GM19467 (cell line): ENCODE measurements at regions not wholly inside any gene's neighbourhood (a gene's known extent, or its start where the extent isn't known, plus 50 kb on each side); places are given as distances from the start of the nearest gene placed in this dataset.
"Not testable (repeated sequence)": the region's sequence is repeated elsewhere in the genome, so short reads cannot be mapped to it uniquely, and the experiment has no call there.

Source experiments
- ATAC-seq: cut with Tn5 transposase; IDR thresholded peaks from one replicate; pipeline ENCODE4 v1.9.1; 2021; ENCODE audit warnings: mild to moderate bottlenecking, moderate library complexity; ENCODE audit not compliant: unreplicated experiment

DNA sequence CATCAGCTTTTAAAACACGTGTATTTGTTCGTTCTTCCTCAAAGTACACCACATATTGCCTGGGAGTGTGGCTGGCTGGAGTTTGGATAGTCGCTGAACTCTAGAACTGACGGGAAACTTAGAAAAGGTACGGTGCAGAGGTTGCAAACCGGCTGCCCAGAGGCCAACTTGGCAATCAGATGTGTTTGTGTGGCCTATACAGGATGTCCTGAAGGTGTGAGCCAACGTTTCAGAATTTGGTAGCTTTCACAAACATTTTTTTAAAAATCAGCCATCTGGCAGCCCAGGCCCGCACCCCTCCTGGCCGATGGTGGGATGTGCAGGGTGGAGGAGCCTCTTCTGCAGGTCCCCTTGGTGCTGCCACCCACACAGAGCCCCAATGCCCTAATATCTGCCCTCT is 73.6 kb upstream of the SLC25A33 start:
- no peak for ATAC-seq

DNA sequence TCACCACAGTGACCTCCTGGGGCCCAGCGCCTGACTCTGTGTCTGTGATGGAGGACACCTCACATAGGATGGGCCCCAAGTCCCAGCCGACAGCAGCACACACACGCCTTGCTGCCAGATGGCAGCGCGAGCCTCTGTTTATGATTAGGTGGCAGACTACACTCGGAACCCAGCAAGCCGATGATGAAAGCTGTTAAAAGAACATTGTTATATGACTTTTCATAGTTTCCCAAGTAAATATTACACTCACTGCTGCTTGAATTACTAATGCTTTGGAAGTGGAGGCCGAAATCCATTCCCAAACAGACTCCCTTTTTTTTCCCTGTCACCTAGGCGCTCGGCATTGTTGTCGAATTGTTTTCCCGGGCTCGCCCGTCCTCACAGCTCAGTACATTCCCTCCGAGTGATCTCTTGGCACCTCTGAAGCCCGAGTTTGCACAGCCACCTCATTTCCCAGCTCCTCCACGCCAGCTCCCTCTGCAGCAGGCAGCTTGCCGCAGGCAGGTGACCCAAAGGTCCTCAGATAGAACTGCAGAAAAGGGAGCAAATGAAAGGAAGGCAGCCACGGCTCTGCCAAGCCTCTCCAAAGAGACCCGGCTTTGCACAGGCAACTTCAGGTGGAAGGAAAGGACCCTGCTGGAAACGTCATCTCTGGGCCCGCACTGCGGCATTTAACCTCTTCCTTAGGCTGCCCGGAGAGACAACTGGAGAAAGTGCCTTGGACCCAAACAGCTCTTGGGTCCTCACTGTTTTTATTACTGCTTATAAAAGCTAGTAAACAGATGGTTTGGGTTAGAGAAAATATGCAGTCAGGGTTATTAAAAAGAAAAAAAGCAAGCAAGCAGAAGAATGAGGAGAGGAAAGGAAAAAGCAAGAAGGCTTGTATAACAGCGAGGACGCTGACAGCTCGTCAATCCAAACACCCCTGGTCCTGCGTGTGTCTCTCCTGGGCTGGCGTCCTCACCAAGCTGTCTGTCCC is 72.2 kb upstream of the SLC25A33 start:
- no peak for ATAC-seq

DNA sequence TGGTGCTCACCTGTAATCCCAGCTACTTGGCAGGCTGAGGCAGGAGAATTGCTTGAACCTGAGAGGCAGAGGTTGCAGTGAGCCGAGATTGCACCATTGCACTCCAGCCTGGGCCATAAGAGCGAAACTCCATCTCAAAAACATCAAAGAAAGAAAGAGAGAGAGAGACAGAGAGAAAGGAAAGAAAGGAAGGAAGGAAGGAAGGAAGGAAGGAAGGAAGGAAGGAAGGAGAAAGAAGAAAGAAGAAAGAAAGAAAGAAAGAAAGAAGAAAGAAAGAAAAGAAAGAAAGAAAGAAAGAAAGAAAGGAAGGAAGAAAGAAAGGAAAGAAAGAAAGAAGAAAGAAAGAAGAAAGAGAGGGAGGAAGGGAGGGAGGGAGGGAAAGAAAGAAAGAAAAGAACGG is 69.4 kb upstream of the SLC25A33 start:
- not testable (repeated sequence) for ATAC-seq

DNA sequence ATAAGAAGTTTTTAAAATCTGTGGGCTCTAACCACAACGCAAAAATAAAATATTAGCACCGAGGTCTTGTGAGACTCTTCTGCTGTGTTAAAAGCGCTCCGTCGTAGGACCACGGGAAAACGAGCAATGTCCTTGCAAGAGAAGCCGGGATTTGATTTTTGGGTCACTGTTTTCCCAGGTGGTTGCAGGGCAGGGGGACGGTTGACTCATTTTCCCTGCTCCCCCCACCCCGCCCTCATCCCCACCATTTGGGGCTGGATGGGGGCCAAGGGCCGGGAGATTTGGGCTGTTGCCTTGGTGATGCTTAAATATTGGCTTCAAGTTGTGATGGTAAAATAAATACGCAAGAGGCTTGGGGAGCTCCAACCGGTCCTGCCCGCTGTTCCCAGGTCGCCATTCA is 67.6 kb upstream of the SLC25A33 start:
- no peak for ATAC-seq

DNA sequence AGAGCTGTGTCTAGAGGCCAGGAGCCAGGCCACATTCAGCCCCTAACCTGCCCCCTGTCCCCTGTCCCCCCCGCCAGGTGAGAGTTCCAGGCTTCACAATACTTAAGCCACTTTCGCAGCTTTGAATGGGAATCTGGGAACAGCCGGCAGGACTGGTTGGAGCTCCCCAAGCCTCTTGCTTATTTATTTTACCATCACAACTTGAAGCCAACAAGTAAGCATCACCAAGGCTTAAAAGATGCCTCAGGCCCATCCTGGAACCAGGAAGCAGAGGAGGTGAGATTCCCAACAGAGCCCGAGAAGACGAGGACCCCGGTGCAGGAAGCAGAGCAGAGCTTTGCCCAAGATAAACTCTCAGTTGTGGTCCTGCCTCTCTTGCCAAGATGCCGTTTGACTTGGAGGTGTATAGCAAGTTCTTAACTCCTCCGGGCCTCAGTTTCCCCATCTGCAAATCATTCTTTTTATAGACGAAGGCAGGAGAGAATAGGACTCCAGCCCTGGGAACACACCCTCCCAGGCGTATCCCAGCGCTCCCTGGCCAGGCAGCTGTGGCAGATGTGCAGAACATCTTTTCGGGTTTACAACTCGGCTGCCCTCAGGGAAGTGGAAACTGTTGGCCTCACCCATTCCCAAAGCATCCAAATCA is 66.8 kb upstream of the SLC25A33 start:
- ATAC-seq = no peak

DNA sequence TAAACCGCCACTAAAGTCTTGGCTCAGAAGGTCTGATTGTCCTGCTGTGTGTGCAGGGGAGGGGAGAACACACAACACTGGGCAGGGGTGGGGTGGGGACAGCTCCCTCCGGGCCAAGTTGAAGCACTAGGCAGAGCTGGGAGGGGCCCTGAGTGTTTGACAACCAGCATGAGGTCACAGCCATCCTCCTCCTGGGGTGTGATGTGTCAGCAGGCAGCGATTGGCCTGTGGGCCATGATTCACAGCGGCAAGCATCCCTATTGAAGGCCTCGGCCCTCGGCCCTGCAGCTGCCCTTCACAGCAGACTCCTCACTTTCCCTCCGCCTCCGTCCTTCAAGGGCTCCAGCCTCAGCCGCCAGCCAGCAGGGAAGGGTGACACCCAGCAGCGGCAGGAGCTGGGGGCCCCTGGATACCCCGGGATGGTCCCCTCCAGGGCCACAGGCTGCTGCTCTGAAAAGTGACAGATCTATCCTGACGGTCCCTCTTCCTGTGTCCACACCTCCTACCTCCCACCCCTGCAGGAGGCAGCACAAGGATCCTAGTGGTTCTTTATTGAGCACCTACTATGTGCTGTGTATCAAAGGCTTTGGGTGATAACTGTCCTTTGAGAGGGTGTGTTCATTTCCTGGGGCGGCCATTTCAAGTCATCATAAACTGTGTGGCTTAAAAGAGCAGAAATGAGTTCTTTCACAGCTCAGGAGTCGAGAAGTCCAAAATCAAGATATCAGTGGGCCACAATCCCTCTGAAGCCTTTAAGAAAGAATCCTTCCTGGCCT is 66.0 kb upstream of the SLC25A33 start:
- no peak for ATAC-seq

DNA sequence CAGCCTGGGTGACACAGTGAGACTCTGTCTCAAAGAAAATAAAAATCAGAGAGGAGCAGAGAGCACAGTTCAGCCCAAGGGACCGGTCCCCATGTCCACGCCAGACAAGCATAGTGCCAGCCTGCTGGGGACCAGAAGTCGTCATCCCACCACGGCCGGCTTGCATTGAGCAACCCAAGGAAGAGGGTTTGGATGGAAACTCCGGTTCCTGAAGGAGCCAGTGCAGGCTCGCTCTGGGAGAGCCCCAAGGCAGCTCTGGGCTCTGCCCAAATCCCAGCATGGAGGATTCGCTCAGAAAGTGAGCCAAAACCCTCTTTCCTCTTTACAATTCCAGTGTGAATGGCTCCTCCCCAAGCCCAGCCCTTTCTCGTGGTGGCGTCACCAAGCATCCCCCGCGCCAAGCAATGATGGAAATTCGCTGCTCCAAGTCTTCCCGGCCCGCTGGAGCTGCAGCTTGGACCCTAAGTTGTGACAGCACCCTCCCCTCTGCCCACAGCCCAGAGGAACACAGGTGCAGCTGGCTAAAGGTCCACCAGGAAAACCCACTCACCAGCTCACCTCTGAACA is 64.1 kb upstream of the SLC25A33 start:
- ATAC-seq = no peak

DNA sequence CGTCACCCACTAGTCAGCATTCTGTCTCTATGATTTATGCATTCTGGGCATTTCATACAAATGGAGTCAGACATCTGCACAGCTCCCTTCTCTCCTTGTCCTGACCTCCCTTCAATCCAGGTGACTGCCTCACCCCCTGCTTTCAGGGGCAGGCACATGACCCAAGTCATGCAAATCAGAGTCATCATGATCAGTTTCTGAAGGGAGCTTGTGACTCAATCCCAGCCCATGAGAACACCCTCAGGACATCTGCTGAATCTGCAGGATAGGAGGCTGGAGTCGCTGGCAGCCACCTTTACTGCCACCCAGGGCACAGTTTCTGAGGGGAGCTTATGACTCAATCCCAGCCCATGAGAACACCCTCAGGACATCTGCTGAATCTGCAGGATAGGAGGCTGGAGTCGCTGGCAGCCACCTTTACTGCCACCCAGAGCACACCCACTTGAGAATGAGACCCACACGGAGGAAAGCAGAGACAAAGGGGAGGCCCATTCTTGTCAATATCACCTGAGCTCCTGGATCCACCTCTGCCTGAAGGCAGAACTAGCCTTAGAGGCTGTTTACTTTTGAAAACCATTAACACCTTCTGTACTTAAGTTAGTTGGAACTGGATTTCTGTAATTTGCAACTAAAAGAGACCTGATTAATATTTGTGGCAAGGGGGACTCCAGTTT is 62.3 kb upstream of the SLC25A33 start:
- ATAC-seq = no peak

DNA sequence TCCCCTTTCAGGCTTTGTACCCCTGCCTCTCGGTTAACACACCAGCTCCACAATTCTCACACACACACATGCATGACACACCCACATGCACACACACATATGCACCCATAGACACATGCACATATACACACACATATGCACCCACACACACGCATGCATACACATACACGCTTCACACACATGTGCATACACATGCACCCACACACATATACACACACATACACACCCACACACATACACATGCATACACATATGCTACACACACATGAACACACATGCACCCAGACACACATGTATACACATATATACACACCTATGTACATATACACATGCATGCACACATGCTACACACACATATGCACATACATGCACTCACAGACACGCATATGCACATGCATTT is 61.7 kb upstream of the SLC25A33 start:
- ATAC-seq = no peak

DNA sequence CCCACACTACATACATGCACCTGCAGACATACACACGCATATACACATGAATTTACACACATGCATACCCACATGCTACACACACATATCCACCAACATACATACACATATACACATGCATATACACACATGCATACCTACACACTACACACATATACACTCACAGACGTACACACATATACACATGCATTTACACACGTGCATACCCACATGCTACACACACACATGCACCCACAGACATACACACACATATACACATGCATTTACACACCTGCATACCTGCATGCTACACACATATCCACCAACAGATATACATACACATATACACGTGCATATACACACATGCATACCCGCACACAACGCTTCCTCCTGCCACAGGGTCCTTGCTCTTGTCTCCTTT is 61.2 kb upstream of the SLC25A33 start:
- no peak for ATAC-seq

DNA sequence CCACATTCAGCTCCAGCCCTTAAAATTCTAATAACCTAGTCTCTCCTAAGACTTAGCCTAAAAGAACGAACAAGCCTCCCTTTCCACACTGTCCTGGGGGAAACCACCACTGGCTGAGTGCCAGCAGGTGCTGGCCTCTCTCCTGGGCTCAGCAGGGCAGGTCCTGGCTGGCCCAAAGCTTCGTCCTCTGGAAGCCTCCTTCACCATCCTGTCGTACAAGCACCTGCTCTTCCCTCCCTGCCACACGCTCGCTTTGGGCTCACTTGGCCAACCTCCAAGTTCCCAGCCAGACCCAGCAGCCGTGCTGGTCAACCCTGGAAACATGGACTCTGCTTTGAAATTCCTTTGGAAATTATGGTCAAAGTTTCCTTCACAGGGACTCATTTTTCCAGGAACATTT is 58.2 kb upstream of the SLC25A33 start:
- ATAC-seq = no peak

DNA sequence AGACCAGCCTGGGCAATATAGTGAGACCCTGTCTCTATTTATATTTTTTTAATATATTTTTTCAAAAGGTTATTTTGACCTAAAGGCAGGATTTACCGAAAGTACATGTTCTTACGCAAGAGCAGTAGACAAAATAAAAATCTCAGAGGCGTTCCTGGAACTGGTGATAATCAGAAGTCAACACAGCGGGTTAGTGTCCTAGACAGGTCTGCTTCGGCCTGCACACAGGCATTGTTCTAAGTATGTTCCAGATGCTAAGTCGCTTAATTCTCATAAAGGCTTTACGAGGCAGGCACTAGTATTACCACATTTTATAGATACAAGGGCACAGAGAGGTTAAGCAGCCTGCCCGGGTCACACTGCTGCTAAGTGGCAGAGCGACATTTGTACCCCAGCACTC is 56.9 kb upstream of the SLC25A33 start:
- no peak for ATAC-seq

DNA sequence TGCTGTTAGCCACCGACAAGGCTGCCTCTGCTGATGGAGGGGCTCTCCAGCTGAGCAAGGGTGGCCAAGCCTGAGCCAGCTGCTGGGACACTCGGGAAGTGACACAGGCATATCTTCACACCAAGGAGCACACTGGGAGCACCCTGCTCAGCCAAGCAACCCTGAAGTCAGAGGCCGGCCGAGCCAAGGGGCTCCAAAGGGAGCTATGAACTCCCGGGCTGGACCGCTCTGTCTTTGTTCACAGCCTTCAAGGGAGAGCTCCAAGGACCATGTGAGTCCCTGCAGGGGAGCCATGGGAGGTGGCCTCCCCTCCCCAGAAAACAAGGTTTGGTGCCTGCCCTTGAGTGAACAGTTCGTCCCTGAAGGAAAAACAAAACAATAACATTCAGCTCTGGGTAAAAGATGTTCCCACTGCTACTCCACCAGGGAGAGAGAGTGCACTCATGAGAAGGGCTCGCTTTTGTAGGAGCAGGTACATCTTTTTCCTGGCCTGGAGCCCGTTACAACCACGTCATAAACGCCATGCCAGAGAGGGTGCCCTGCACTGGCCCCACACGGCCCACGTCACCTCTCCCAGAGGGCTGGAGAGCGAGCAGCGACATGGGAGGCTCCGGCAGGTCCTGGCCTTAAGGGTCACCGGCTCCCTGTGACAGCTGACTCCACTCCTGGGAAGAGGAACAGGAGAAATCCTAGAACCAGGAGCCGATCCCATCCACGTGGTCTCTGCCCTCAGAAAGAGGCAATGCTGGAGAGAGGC is 56.3 kb upstream of the SLC25A33 start:
- no peak for ATAC-seq

DNA sequence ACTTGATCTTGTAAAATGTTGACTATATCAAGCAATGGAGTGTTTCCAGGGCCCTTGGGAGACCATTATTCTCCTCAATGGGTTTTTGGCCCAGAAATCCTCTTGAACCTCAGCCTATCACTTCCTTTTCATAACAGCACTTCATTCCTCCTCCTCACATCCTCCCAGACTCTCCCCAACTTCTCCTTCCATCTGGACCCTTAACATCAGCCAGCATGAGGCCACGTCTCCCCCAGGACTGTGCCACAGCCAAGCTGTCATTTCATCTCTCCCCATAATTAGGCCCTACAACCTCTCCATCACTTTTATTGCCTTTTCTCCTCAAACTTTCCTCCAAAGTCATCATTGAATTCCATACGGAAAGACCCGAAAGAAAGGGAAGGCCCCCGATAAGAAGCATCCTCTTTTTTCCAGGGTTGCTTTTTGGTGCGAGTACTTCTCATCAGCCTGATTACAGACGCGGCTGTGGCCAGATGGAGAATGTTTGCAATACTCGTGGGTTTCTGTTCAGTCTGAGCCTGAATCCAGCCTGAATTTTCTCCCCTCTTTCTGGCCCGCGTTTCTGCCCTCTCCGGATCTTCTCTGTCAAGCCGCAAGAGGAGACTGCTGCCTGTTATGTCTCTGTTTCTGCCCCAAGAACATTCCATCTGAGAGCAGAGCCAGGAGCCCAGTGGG is 52.7 kb upstream of the SLC25A33 start:
- no peak for ATAC-seq
